ENCODE measurements at regions not wholly inside any gene's neighbourhood (a gene's known extent, or its start where the extent isn't known, plus 50 kb on each side); places are given as distances from the start of the nearest gene placed in this dataset.

GRCh38 chr3:180296971-180297370, 260.2 kb upstream of the PEX5L start:
- POLR2A ChIA-PET = no interaction called here
- Histone ChIP-seq H3K4me2 (ENCODE audit: insufficient read depth, low read length) (no peak overlapping the region), H3K27me3 (ENCODE audit: control insufficient read depth in 2 of 2, insufficient read depth in 2 of 2, low read length in 2 of 2) (no peaks in the 10 kb centered on the region), H3K9me1 (ENCODE audit: control insufficient read depth, insufficient read depth, low read length) (no peaks in the 10 kb centered on the region), H3K79me2 (ENCODE audit: control insufficient read depth, insufficient read depth, low read length) (no peaks in the 10 kb centered on the region), H3K4me3 (no peak overlapping the region), H3K4me1 (replicated peaks in 1 of 2; ENCODE audit: control insufficient read depth in 2 of 2, insufficient read depth in 2 of 2, low read length in 2 of 2) (no peaks in the 10 kb centered on the region), H3K9ac (ENCODE audit: insufficient read depth in 1 of 2, low read depth in 2 of 2, low read length in 2 of 2) (no peak overlapping the region), H3K27ac (ENCODE audit: extremely low read depth, low read depth, low read length) (no peak overlapping the region), H3K9me3 (replicated peaks; ENCODE audit: control insufficient read depth, insufficient read depth, low read depth, low read length) (no peaks in the 10 kb centered on the region; the same call in 1 of the 2 replicates), H3K36me3 (ENCODE audit: control insufficient read depth, insufficient read depth, low read length) (no peaks in the 10 kb centered on the region), H4K20me1 (replicated peaks; ENCODE audit: control insufficient read depth, insufficient read depth, low read length) (no peaks in the 10 kb centered on the region), H2AFZ (ENCODE audit: low read depth, low read length) (no peak overlapping the region)
- DNase-seq (ENCODE audit: extremely low read depth in 1 of 4, low spot score in 3 of 4) = no peak
- in situ Hi-C loops (cut with MboI) (no loop called here), intact Hi-C loops (cut with micrococcal nuclease) (no loop called here)
- 0% methylated on average over 2 of the region's 5 CpGs for WGBS (ENCODE audit: insufficient coverage, low coverage, missing lambda C conversion rate)
- CTCF ChIA-PET (ENCODE audit: low intra/inter-chr PET ratio) = no interaction called here
- BruUV-seq (replicated peaks) = no TSS peak
- no peak for FAIRE-seq
- no peak for ATAC-seq
- TF ChIP-seq ZNF551 (CRISPR knock-in tag; IDR thresholded peaks at IDR 0.05) = no peak
- TF ChIP-seq SAP30 (IDR thresholded peaks at IDR 0.05; ENCODE audit: borderline replicate concordance, insufficient read depth, low read depth, low read length, poor library complexity, severe bottlenecking) = no peak
- no peak for TF ChIP-seq KHSRP (IDR thresholded peaks at IDR 0.05)
- no peak for TF ChIP-seq TRIM25 (IDR thresholded peaks at IDR 0.05; ENCODE audit: borderline replicate concordance)
- no peak for TF ChIP-seq XRCC5 (IDR thresholded peaks at IDR 0.05; ENCODE audit: low read depth, low read length)
- TF ChIP-seq TCF7 (IDR thresholded peaks at IDR 0.05; ENCODE audit: borderline replicate concordance) = no peak
- TF ChIP-seq ZNF124 (CRISPR knock-in tag; IDR thresholded peaks at IDR 0.05) = no peak
- TF ChIP-seq ZNF140 (CRISPR knock-in tag; IDR thresholded peaks at IDR 0.05) = no peak
- no peak for TF ChIP-seq JUN (IDR thresholded peaks at IDR 0.05; ENCODE audit: borderline replicate concordance, low read depth, low read length)
- no peak for TF ChIP-seq JUN (CRISPR knock-in tag; IDR thresholded peaks at IDR 0.05; ENCODE audit: borderline replicate concordance)
- TF ChIP-seq TOE1 (IDR thresholded peaks at IDR 0.05; ENCODE audit: borderline replicate concordance) = no peak
- TF ChIP-seq TOE1 (CRISPR knock-in tag; IDR thresholded peaks at IDR 0.05; ENCODE audit: borderline replicate concordance, low read depth) = no peak
- TF ChIP-seq MAFG (tag; conservative IDR thresholded peaks at IDR 0.05) = no peak
- TF ChIP-seq, protein P1, sequence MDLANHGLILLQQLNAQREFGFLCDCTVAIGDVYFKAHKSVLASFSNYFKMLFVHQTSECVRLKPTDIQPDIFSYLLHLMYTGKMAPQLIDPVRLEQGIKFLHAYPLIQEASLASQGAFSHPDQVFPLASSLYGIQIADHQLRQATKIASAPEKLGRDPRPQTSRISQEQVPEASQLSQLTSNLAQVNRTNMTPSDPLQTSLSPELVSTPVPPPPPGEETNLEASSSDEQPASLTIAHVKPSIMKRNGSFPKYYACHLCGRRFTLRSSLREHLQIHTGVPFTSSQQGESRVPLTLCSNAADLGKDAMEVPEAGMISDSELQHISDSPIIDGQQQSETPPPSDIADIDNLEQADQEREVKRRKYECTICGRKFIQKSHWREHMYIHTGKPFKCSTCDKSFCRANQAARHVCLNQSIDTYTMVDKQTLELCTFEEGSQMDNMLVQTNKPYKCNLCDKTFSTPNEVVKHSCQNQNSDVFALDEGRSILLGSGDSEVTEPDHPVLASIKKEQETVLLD (IDR thresholded peaks at IDR 0.05) = no peak
- TF ChIP-seq USF1 (CRISPR knock-in tag; IDR thresholded peaks at IDR 0.05) = no peak
- no peak for TF ChIP-seq CCAR2 (IDR thresholded peaks at IDR 0.05; ENCODE audit: low read depth, low read length)
- TF ChIP-seq ZNF282 (CRISPR knock-in tag; IDR thresholded peaks at IDR 0.05) = no peak
- no peak for TF ChIP-seq ZNF3 (CRISPR knock-in tag; IDR thresholded peaks at IDR 0.05)
- TF ChIP-seq CXXC5 (CRISPR knock-in tag; IDR thresholded peaks at IDR 0.05) = no peak
